ENCODE measurements at regions not wholly inside any gene's neighbourhood (a gene's known extent, or its start where the extent isn't known, plus 50 kb on each side); places are given as distances from the start of the nearest gene placed in this dataset.

GRCh38 chr21:43332861-43333297 lies 94.1 kb downstream of the SIK1 start:
- Mint-ChIP-seq H3K27ac (peak overlapping the region; percentile 54; the same call in 1 of the 2 replicates), H3K9me3 (peaks cover 25% of the 10 kb centered on the region), H3K36me3 (peaks cover 8% of the 10 kb centered on the region), H3K27me3 (ENCODE audit: low read depth) (no peaks in the 10 kb centered on the region), H3K4me1 (peaks cover 15% of the 10 kb centered on the region), H3K4me3 (no peak overlapping the region)
- POLR2A ChIA-PET: no interaction called here
- TF ChIP-seq GRHL2 (CRISPR knock-in tag; IDR thresholded peaks at IDR 0.05; ENCODE audit: insufficient replicate concordance, severe bottlenecking) (no peak), TP53 (CRISPR knock-in tag; IDR thresholded peaks at IDR 0.05) (no peak), ZNF263 (CRISPR knock-in tag; IDR thresholded peaks at IDR 0.05; ENCODE audit: low read depth) (no peak), CBFB (CRISPR knock-in tag; IDR thresholded peaks at IDR 0.05; ENCODE audit: low read depth) (no peak), PRRX2 (CRISPR knock-in tag; IDR thresholded peaks at IDR 0.05) (no peak), NR2C2 (CRISPR knock-in tag; IDR thresholded peaks at IDR 0.05) (no peak), FOXJ3 (CRISPR knock-in tag; IDR thresholded peaks at IDR 0.05; ENCODE audit: borderline replicate concordance) (no peak), ATF2 (CRISPR knock-in tag; IDR thresholded peaks at IDR 0.05; ENCODE audit: borderline replicate concordance, low read depth) (no peak), MLX (CRISPR knock-in tag; IDR thresholded peaks at IDR 0.05) (no peak), RELA (CRISPR knock-in tag; IDR thresholded peaks at IDR 0.05; ENCODE audit: borderline replicate concordance) (no peak)
- DNase-seq (ENCODE audit: low spot score): peak; percentile 28
- ATAC-seq: peak; percentile 58
- CTCF ChIA-PET: interaction anchor here (1.2 to 1.4 kb wide), 2 partner anchors 18 to 396 kb away, joined by 3 to 4 read pairs; no protein-coding TSS in a partner anchor

- peak overlapping the region; percentile 54 for H3K27ac Mint-ChIP-seq
- TF ChIP-seq ELF4 (CRISPR knock-in tag; IDR thresholded peaks at IDR 0.05; ENCODE audit: low read depth) (no peak), ZNF416 (CRISPR knock-in tag; IDR thresholded peaks at IDR 0.05) (no peak), ZSCAN18 (CRISPR knock-in tag; IDR thresholded peaks at IDR 0.05) (no peak), ZMAT4 (CRISPR knock-in tag; IDR thresholded peaks at IDR 0.05) (no peak), MXD4 (CRISPR knock-in tag; IDR thresholded peaks at IDR 0.05; ENCODE audit: borderline replicate concordance) (no peak), STAT6 (CRISPR knock-in tag; conservative IDR thresholded peaks at IDR 0.05; ENCODE audit: low read depth) (no peak), CBFB (CRISPR knock-in tag; IDR thresholded peaks at IDR 0.05; ENCODE audit: low read depth) (no peak), HMGA2 (CRISPR knock-in tag; IDR thresholded peaks at IDR 0.05) (no peak), ZNF671 (CRISPR knock-in tag; IDR thresholded peaks at IDR 0.05) (no peak), ZBTB43 (CRISPR knock-in tag; IDR thresholded peaks at IDR 0.05) (no peak), PRDM15 (CRISPR knock-in tag; IDR thresholded peaks at IDR 0.05) (no peak), NR2C2 (CRISPR knock-in tag; IDR thresholded peaks at IDR 0.05) (no peak)
Observed at GRCh38 chr21:43331962-43332828, 94.7 kb downstream of the SIK1 start.

More at GRCh38 chr21:43331962-43332828, 94.7 kb downstream of the SIK1 start:
- ATAC-seq (no peak), DNase-seq (ENCODE audit: low spot score) (no peak)
- Mint-ChIP-seq H3K4me1 (peaks cover 15% of the 10 kb centered on the region), H3K4me3 (no peak overlapping the region), H3K9me3 (peaks cover 18% of the 10 kb centered on the region), H3K27me3 (ENCODE audit: low read depth) (no peaks in the 10 kb centered on the region), H3K36me3 (peaks cover 2% of the 10 kb centered on the region; the same call in 1 of the 2 replicates)
- CTCF ChIA-PET: interaction anchor here (1.2 to 1.4 kb wide), 2 partner anchors 17 to 396 kb away, joined by 3 to 4 read pairs; no protein-coding TSS in a partner anchor
- POLR2A ChIA-PET: no interaction called here

Data from WTC11 (cell line).